Nephron (organoid): ENCODE measurements at regions not wholly inside any gene's neighbourhood (a gene's known extent, or its start where the extent isn't known, plus 50 kb on each side); places are given as distances from the start of the nearest gene placed in this dataset.

Experiments
- H3K27ac Mint-ChIP-seq, 3 experiments: 2 replicates each; pipeline ENCODE4 v1.8.0; 2020; ENCODE audit warnings: mixed read lengths in 3 of 3, mild to moderate bottlenecking in 2 of 3, moderate library complexity in 1 of 3
- H3K27me3 Mint-ChIP-seq: 2 replicates; pipeline ENCODE4 v1.8.0; 2021; ENCODE audit warnings: low read depth, mild to moderate bottlenecking, moderate library complexity, mixed read lengths
- H3K36me3 Mint-ChIP-seq: 2 replicates; pipeline ENCODE4 v1.8.0; 2020; ENCODE audit warnings: low read depth, mixed read lengths
- H3K4me1 Mint-ChIP-seq: 2 replicates; pipeline ENCODE4 v1.8.0; 2020; ENCODE audit warnings: mixed read lengths
- H3K4me3 Mint-ChIP-seq, 3 experiments: 2 replicates each; pipeline ENCODE4 v1.8.0; 2020; ENCODE audit warnings: mild to moderate bottlenecking in 3 of 3, mixed read lengths in 3 of 3, moderate library complexity in 2 of 3
- H3K9me3 Mint-ChIP-seq: 2 replicates; pipeline ENCODE4 v1.8.0; 2020; ENCODE audit warnings: mixed read lengths
- CTCF ChIP-seq, 3 experiments: fragments of 200-600 bp; sonication (generic); IDR thresholded peaks; one replicate each; pipeline ENCODE4 v1.5.0; 2021; ENCODE audit warnings: antibody characterized with exemption in 3 of 3; ENCODE audit not compliant: unreplicated experiment in 3 of 3

- H3K9me3 Mint-ChIP-seq, result peaks cover 5% of the 10 kb centered on the region
- H3K27me3 Mint-ChIP-seq, result no peaks in the 10 kb centered on the region
- peak overlapping the region; percentile 46 to 76 (median 69) for H3K27ac Mint-ChIP-seq
- no peak for TF ChIP-seq CTCF (IDR thresholded peaks at IDR 0.05; ENCODE audit: unreplicated experiment in 3 of 3)
- H3K4me1 Mint-ChIP-seq, result peaks cover 9% of the 10 kb centered on the region
- peak overlapping the region in 1 of 3 experiments; percentile 1 for H3K4me3 Mint-ChIP-seq
- H3K36me3 Mint-ChIP-seq, result no peaks in the 10 kb centered on the region
Observed at GRCh38 chr13:38147050-38147449, 202.6 kb upstream of the UFM1 start.

- Mint-ChIP-seq H3K27me3 (no peaks in the 10 kb centered on the region), H3K36me3 (no peaks in the 10 kb centered on the region), H3K4me1 (peaks cover 1% of the 10 kb centered on the region), H3K4me3 (no peak overlapping the region), H3K9me3 (no peaks in the 10 kb centered on the region), H3K27ac (no peak overlapping the region)
- TF ChIP-seq CTCF (IDR thresholded peaks at IDR 0.05; ENCODE audit: unreplicated experiment in 3 of 3), result no peak
Observed at GRCh38 chr13:38141792-38142191, 207.9 kb upstream of the UFM1 start.

- no peak for TF ChIP-seq CTCF (IDR thresholded peaks at IDR 0.05; ENCODE audit: unreplicated experiment in 3 of 3)
- H3K36me3 Mint-ChIP-seq, result no peaks in the 10 kb centered on the region
- no peaks in the 10 kb centered on the region for H3K4me1 Mint-ChIP-seq
- peaks cover 5% of the 10 kb centered on the region for H3K9me3 Mint-ChIP-seq
- no peak overlapping the region for H3K27ac Mint-ChIP-seq
- peaks cover 3% of the 10 kb centered on the region for H3K27me3 Mint-ChIP-seq
- no peak overlapping the region for H3K4me3 Mint-ChIP-seq
Observed at GRCh38 chr13:38135592-38135991, 214.1 kb upstream of the UFM1 start.

GRCh38 chr13:38121267-38121666 is 228.4 kb upstream of the UFM1 start:
- H3K36me3 Mint-ChIP-seq, result no peaks in the 10 kb centered on the region
- TF ChIP-seq CTCF (IDR thresholded peaks at IDR 0.05; ENCODE audit: unreplicated experiment in 3 of 3), result no peak
- H3K27me3 Mint-ChIP-seq, result no peaks in the 10 kb centered on the region
- no peaks in the 10 kb centered on the region for H3K4me1 Mint-ChIP-seq
- H3K9me3 Mint-ChIP-seq, result peaks cover 5% of the 10 kb centered on the region
- H3K4me3 Mint-ChIP-seq, result no peak overlapping the region
- no peak overlapping the region for H3K27ac Mint-ChIP-seq

GRCh38 chr13:38103851-38104250 is 234.3 kb upstream of the TRPC4 start:
- H3K27me3 Mint-ChIP-seq, result no peaks in the 10 kb centered on the region
- TF ChIP-seq CTCF (IDR thresholded peaks at IDR 0.05; ENCODE audit: unreplicated experiment in 3 of 3), result no peak
- H3K36me3 Mint-ChIP-seq, result no peaks in the 10 kb centered on the region
- H3K4me1 Mint-ChIP-seq, result no peaks in the 10 kb centered on the region
- no peak overlapping the region for H3K4me3 Mint-ChIP-seq
- H3K9me3 Mint-ChIP-seq, result no peaks in the 10 kb centered on the region
- H3K27ac Mint-ChIP-seq, result no peak overlapping the region

GRCh38 chr13:38099751-38100150 is 230.2 kb upstream of the TRPC4 start:
- Mint-ChIP-seq H3K4me3 (no peak overlapping the region), H3K4me1 (no peaks in the 10 kb centered on the region), H3K36me3 (no peaks in the 10 kb centered on the region), H3K27ac (no peak overlapping the region), H3K9me3 (no peaks in the 10 kb centered on the region), H3K27me3 (no peaks in the 10 kb centered on the region)
- TF ChIP-seq CTCF (IDR thresholded peaks at IDR 0.05; ENCODE audit: unreplicated experiment in 3 of 3), result no peak
